Cerebellar cortex (tissue), 1 donor: ENCODE measurements at regions not wholly inside any gene's neighbourhood (a gene's known extent, or its start where the extent isn't known, plus 50 kb on each side); places are given as distances from the start of the nearest gene placed in this dataset.
"Not testable (repeated sequence)": the region's sequence is repeated elsewhere in the genome, so short reads cannot be mapped to it uniquely, and the experiment has no call there.

Experiments
- DNase-seq: peaks from one replicate; pipeline ENCODE4 v3.0.0-alpha.2; 2015; ENCODE audit warnings: low spot score

GRCh38 chrX:19172741-19173140, 50.5 kb upstream of the ADGRG2 start:
- DNase-seq = no peak

DNA sequence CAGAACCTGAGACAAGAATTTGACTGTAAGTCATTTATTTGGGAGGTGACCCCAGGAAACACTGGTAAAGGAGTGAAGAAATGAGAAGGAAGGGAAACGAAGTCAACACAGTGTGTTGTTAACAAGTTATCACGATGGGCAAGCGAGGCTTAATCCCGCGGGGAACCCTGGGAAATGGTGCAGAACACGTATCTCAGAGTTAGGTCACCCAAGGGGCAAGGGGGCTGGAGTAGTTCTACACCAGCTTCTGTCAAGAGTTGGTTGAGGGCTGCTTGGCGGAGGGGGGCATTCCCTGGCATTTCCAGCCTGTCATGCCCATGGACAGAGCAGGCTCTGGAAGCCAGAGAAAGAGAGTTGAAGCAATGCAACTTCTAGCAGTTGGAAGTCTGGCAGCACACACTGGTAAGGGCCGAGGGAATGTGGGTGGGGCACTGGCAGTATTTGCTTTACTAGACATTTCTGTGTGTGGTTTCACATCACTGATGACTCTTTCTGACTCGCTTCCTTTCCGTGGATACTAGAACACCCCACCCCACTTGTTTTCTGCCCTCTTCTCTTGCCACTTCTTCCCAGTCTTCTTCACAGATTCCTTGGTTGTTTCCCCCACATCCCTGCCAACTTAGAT, 52.2 kb upstream of the ADGRG2 start:
- DNase-seq = no peak

- DNase-seq = no peak
These were observed 54.8 kb upstream of the ADGRG2 start for GRCh38 chrX:19176901-19177630.

DNA sequence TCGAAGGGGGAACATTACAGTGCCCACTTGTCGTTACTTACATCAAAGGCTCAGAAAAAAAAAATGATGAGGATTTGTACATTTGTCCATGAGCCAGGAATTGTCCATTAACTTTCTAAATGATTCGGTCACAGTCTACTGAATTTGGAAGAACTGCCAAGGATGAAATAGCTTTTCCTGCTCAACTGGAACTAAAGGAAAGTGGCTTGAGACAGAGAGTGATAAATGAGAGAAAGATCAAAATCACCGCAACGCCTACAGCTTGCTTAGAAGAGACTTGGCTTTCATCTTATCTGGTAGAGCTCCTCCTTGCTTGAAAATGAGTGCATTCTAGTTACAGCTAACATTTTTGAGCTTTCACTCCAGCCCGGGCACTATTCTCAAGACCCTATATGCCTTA, 55.5 kb upstream of the ADGRG2 start:
- DNase-seq = no peak

GRCh38 chrX:19178402-19178801, 56.1 kb upstream of the ADGRG2 start:
- no peak for DNase-seq

- no peak for DNase-seq
These were observed 57.1 kb upstream of the ADGRG2 start for GRCh38 chrX:19179389-19179788.

DNA sequence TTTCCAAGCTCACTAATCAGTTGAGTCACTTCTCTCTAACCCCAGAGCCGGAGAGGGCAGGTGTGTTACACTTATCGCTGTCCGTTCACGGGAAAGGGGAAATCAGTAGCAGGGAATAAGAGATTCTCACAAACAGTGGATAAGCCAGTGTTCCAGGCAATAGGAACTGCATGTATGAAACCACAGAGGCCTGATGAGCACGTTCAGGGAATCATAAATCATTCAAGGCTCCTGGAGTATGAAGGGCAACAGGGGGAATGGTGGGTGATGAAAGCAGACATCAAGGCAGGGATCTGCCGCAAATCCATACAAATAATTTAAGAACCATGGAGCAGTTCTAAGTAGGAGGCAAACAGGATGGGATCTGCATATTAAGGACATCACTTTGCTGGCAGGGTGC, 59.1 kb upstream of the ADGRG2 start:
- no peak for DNase-seq

DNA sequence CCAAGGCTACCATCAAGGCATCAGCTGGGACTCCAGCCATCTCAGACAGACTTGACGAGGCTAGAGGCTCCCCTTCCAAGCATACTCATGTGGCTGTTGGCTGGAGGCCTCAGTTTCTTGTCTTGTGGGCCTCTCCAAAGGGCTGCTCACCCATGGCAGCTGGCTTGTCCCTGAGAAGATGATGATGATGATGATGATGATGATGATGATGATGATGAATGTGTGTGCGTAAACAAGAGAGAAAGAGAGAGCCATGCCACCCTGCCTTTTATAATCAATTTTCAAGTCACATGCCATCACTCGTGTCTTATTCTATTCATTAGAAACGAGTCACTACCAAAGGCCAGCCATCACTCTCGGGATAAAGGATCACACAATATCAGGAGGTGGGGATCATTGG, 60.5 kb upstream of the ADGRG2 start:
- no peak for DNase-seq

GRCh38 chrX:19183761-19184477, 61.7 kb upstream of the ADGRG2 start:
- no peak for DNase-seq

DNA sequence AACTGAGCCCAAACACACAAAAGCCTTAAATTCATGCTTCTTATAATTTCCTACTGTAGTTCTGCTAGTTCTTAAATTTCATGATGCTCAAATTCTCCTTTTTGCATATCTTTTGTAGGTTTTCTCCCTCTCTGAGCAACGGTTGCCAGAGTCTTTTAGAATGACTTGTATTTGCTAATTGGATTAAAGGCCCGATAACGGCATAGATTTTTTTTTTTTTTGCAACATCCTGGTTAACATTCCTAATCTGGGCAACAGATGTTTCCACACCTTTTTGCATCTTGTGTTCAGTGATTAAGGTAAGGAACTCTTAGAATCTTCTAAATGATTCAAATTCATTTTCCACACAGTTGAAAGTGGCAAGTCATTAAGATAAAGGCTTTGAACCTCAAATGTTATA, 66.3 kb upstream of the ADGRG2 start:
- DNase-seq = no peak

DNA sequence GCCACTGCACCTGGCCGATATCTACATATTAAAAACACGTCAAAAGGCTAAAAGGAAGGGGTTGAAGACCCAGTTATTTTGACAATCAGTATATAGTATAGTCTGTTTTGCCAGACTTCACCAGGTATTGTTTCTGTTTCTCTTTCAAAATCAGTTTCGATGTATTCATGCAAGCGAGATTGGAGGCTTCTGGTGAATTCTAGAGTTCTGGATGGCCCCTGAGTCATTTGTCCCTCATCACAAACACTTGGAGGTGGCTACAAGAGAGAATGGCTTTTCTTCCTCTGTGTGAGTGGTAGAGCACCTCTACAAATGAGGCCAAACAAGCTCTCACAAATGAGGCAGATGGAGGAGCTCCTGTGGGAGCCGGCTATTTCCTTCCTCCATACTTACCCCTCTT, 68.6 kb upstream of the ADGRG2 start:
- no peak for DNase-seq

DNA sequence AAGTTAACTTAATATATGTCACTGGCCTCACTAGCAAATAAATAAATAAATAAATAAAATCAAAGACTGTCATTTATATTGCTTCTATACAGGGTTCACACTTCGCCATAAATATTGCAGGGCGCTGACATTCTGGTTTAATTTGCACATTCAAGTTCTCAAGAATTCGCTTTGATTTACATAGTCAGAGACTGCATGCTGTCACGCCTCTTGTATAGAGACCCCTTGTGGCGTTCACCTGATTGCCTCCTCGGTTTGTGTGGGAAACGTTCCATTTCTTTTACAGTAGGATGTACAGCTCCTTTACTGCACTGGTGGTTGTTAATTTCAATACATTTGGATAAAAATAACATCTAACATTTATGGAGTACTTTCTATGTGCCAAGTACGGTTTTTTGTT, 71.3 kb upstream of the ADGRG2 start:
- DNase-seq = no peak

DNA sequence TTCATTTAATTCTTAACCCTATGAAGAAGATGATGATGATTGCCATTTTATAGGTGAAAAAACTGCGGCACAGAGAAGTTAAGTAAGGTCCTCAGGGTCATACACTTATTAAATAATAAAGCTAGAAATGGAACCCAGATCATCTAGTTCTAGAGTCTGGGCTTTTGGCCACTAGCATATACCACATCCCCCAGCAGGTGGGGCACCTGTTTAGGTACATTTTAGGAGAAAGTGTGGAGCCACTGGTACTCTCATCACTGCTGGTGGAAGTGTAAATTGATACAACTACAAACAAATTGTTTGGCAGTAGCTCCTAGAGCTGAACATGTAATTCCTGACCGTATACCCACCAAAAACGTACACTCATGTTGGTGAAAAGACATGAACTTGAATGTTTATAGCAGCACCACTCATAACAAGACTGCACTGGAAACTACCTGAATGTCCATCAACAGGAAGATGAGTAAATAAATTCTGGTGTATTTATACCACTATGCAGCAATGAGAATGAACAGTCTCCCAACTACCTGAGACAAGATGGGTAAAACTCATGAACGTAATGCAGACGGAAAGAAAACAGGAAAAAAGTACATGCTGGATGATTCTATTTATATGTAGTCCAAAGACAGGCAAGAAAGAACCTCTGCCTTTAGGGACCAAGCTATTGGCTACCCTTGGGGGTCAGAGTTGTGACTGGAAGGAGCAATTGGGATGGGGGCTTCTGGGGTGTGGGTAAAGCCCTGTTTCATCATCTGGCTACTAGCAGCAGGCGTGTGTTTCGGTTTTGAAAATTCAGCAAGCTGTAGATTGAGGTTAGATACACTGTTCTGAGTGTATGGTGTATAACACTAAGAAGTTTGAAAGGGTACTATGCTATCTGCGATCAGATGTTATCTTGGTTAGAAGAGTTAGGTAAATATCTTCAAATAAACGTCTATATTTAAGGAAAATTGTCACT, 72.3 kb upstream of the ADGRG2 start:
- DNase-seq = no peak

- no peak for DNase-seq
These were observed 73.0 kb upstream of the ADGRG2 start for GRCh38 chrX:19195243-19195610.

DNA sequence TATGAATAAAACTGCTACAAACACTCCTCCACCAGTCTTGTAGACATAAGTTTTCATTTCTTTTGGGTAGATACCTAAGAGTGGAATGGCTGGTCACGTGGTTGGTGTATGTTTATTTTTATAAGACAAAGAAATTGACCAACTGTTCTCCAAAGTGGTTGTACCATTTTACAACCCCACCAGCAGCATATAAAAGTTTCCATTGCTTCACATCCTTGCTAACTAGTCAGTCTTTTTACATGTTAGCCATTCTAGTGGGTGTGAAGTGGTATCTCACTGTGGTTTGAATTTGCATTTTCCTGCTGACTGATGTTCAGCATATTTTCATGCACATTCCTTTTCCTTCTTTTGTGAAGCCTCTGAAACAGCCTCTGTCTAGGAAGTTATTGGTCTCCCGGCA, 76.2 kb upstream of the ADGRG2 start:
- no peak for DNase-seq

DNA sequence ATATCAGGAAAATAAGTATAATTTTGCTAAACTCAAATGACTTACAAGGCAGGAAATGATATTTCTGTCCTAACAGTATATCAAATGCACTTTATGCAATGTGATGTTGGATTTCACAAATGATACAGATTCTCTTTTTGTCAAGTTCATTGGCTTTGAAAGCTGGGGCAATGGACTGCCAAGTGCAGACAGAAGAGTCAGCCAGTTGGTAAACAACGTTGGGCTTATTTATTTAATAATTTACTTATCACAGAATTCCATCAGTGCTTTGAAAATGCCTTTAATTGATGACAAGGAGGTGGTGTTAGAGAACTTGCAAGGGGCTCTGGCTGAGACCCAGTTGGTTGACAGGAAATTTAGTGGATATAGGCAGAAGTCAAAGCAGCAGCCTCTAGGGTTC, 79.9 kb upstream of the ADGRG2 start:
- no peak for DNase-seq

DNA sequence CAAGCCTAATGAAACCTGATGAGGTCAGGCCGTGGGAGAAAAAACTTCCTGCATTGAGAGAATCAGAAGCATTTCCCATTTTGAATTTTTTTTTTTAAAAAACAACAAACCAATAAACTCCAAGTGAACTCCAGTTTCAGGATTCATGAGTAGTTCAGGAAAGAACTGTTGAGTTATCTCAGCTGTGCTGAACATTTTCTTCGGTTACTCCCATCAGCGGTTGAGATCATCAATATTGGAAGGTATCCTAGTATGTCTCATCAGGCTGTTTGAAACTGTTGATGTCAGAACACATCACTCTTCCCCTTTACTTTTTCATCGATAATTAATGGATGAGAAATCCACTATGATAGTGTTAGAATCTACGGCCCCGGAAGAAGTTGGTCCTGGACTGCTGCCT, 82.4 kb upstream of the ADGRG2 start:
- DNase-seq = no peak

DNA sequence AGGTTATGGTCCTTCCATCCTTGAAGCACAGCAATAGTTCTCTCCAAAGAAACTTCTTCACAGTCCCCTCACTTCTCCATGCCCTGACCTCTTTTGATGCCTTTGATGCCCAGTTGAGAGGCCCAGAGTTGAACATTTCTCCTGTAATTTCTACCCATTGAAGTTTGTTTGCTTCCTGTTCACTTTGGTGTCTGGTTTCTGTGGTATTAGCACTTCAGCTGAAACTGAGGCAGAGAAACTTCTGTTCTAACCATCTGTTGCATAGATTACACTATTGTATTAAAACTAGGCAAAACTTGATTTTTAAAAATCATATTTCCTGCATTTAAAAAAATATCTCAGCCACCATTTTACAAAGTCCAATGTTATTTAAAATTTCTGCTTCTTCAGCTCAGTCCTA, 89.8 kb upstream of the ADGRG2 start:
- DNase-seq = no peak

- no peak for DNase-seq
These were observed 91.4 kb upstream of the ADGRG2 start for GRCh38 chrX:19213610-19214152.

DNA sequence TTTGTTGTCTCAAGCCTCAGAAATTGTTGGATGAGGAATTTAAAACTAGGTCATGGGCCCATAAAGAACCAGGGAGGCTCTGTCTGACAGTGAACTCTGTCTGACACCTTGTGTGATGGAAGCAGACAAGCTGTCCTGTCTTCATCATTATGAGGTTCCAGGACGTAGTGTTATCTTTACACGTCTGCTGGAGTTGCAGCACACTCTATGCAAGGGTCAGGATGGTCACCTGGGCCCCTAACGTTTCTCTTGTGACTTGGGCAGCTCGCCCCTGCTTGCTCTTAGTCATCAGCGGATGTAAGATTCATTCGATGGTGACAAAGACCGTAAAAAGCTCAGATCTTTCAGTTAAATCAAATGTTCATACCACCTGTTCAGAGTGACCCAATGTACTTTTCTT, 92.0 kb upstream of the ADGRG2 start:
- no peak for DNase-seq

DNA sequence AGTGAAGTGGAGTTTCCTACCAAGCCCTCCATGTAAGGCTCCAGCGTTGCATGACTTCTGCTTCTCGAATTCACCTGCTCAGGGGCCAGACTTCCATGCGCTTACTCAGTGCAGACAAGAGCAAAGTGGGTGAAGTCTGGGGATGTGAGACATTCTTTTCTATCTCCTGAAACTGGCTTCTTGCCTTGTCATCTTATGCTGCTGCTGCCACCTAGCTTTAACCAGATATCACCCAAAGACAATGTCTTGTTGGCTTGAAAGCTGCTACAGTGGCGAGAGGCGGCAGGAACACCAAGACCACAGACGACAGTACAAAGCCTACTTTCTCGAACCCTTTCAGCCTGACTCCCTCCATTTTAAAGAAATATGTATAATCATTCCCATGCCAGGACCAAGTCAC, 103.6 kb upstream of the ADGRG2 start:
- DNase-seq = peak; percentile 3

- DNase-seq = not testable (repeated sequence)
These were observed 107.6 kb upstream of the ADGRG2 start for GRCh38 chrX:19229896-19230295.
